Immature natural killer cell (primary cell): ENCODE measurements at regions not wholly inside any gene's neighbourhood (a gene's known extent, or its start where the extent isn't known, plus 50 kb on each side); places are given as distances from the start of the nearest gene placed in this dataset.
"Not testable (repeated sequence)": the region's sequence is repeated elsewhere in the genome, so short reads cannot be mapped to it uniquely, and the experiment has no call there.

Experiments used
- DNase-seq, 3 donors: peaks; one replicate each; pipeline ENCODE4 v3.0.0; 2022; ENCODE audit warnings: mixed read lengths in 1 of 3
- H3K27ac Mint-ChIP-seq, 6 donors: one replicate each; pipeline ENCODE4 v1.8.0; 2020; ENCODE audit warnings: mixed read lengths in 6 of 6, mild to moderate bottlenecking in 5 of 6, inconsistent platforms in 4 of 6, moderate library complexity in 3 of 6
- H3K27me3 Mint-ChIP-seq, 3 donors: one replicate each; pipeline ENCODE4 v1.8.0; 2020 to 2021; ENCODE audit warnings: low read depth in 3 of 3, mild to moderate bottlenecking in 3 of 3, mixed read lengths in 3 of 3, moderate library complexity in 3 of 3, inconsistent platforms in 1 of 3
- H3K36me3 Mint-ChIP-seq, 3 donors: one replicate each; pipeline ENCODE4 v1.8.0; 2020; ENCODE audit warnings: mixed read lengths in 3 of 3, inconsistent platforms in 2 of 3, mild to moderate bottlenecking in 2 of 3
- H3K4me1 Mint-ChIP-seq, 2 donors: one replicate each; pipeline ENCODE4 v1.8.0; 2020; ENCODE audit warnings: inconsistent platforms in 2 of 2, mild to moderate bottlenecking in 2 of 2, mixed read lengths in 2 of 2, moderate library complexity in 1 of 2
- H3K4me3 Mint-ChIP-seq, 5 donors: one replicate each; pipeline ENCODE4 v1.8.0; 2020; ENCODE audit warnings: mild to moderate bottlenecking in 5 of 5, mixed read lengths in 5 of 5, inconsistent platforms in 3 of 5, moderate library complexity in 3 of 5
- H3K9me3 Mint-ChIP-seq, 6 donors: one replicate each; pipeline ENCODE4 v1.8.0; 2020; ENCODE audit warnings: mild to moderate bottlenecking in 6 of 6, mixed read lengths in 6 of 6, inconsistent platforms in 4 of 6, moderate library complexity in 3 of 6

- peaks cover 0 to 19% (median 4%) of the 10 kb centered on the region in 6 donors for H3K9me3 Mint-ChIP-seq
- not testable (repeated sequence) for DNase-seq, H3K27ac Mint-ChIP-seq, H3K4me3 Mint-ChIP-seq, H3K36me3 Mint-ChIP-seq, H3K4me1 Mint-ChIP-seq, H3K27me3 Mint-ChIP-seq
Measured at GRCh38 chr5:161001142-161001541, 149.1 kb upstream of the ATP10B start.

- peaks cover 0 to 7% (median 0%) of the 10 kb centered on the region in 6 donors for H3K9me3 Mint-ChIP-seq
- DNase-seq: no peak
- no peaks in the 10 kb centered on the region for H3K36me3 Mint-ChIP-seq
- H3K27ac Mint-ChIP-seq: no peak overlapping the region
- H3K4me3 Mint-ChIP-seq: no peak overlapping the region
- H3K27me3 Mint-ChIP-seq: peaks cover 0 to 4% (median 0%) of the 10 kb centered on the region in 3 donors
- no peaks in the 10 kb centered on the region for H3K4me1 Mint-ChIP-seq
Measured at GRCh38 chr5:160991205-160991604, 139.2 kb upstream of the ATP10B start.

- Mint-ChIP-seq H3K4me3 (no peak overlapping the region), H3K4me1 (no peaks in the 10 kb centered on the region), H3K27ac (no peak overlapping the region), H3K9me3 (peaks cover 0 to 3% (median 0%) of the 10 kb centered on the region in 6 donors), H3K36me3 (no peaks in the 10 kb centered on the region), H3K27me3 (peaks cover 2 to 7% (median 4%) of the 10 kb centered on the region in 3 donors)
- DNase-seq: no peak
Measured at GRCh38 chr5:160979385-160979784, 127.4 kb upstream of the ATP10B start.

- no peak for DNase-seq
- no peak overlapping the region for H3K27ac Mint-ChIP-seq
- H3K9me3 Mint-ChIP-seq: peaks cover 0 to 3% (median 0%) of the 10 kb centered on the region in 6 donors
- peaks cover 0 to 7% (median 4%) of the 10 kb centered on the region in 3 donors for H3K27me3 Mint-ChIP-seq
- no peaks in the 10 kb centered on the region for H3K4me1 Mint-ChIP-seq
- no peaks in the 10 kb centered on the region for H3K36me3 Mint-ChIP-seq
- H3K4me3 Mint-ChIP-seq: no peak overlapping the region
Measured at GRCh38 chr5:160978944-160979343, 126.9 kb upstream of the ATP10B start.

GRCh38 chr5:160976181-160976580 lies 124.2 kb upstream of the ATP10B start:
- H3K9me3 Mint-ChIP-seq: peaks cover 0 to 3% (median 0%) of the 10 kb centered on the region in 6 donors
- H3K36me3 Mint-ChIP-seq: no peaks in the 10 kb centered on the region
- no peak for DNase-seq
- H3K4me3 Mint-ChIP-seq: no peak overlapping the region
- H3K27me3 Mint-ChIP-seq: peaks cover 0 to 7% (median 2%) of the 10 kb centered on the region in 3 donors
- no peak overlapping the region for H3K27ac Mint-ChIP-seq
- no peaks in the 10 kb centered on the region for H3K4me1 Mint-ChIP-seq

- Mint-ChIP-seq H3K27ac (no peak overlapping the region), H3K27me3 (peaks cover 0 to 6% (median 0%) of the 10 kb centered on the region in 3 donors), H3K4me1 (no peaks in the 10 kb centered on the region), H3K4me3 (no peak overlapping the region), H3K36me3 (no peaks in the 10 kb centered on the region), H3K9me3 (no peaks in the 10 kb centered on the region)
- DNase-seq: no peak
Measured at GRCh38 chr5:160970605-160971191, 118.7 kb upstream of the ATP10B start.

- peaks cover 0 to 5% (median 0%) of the 10 kb centered on the region in 3 donors for H3K27me3 Mint-ChIP-seq
- no peak overlapping the region for H3K27ac Mint-ChIP-seq
- no peaks in the 10 kb centered on the region for H3K9me3 Mint-ChIP-seq
- no peak for DNase-seq
- no peaks in the 10 kb centered on the region for H3K4me1 Mint-ChIP-seq
- H3K36me3 Mint-ChIP-seq: no peaks in the 10 kb centered on the region
- no peak overlapping the region for H3K4me3 Mint-ChIP-seq
Measured at GRCh38 chr5:160969645-160970044, 117.6 kb upstream of the ATP10B start.

GRCh38 chr5:160968480-160968879 lies 116.5 kb upstream of the ATP10B start:
- Mint-ChIP-seq H3K9me3 (no peaks in the 10 kb centered on the region), H3K27me3 (peaks cover 0 to 4% (median 0%) of the 10 kb centered on the region in 3 donors)

GRCh38 chr5:160966921-160967320 lies 114.9 kb upstream of the ATP10B start:
- H3K9me3 Mint-ChIP-seq: no peaks in the 10 kb centered on the region
- peaks cover 0 to 4% (median 0%) of the 10 kb centered on the region in 3 donors for H3K27me3 Mint-ChIP-seq
- no peak for DNase-seq

More at GRCh38 chr5:160968480-160968879, 116.5 kb upstream of the ATP10B start:
- Mint-ChIP-seq H3K27ac (no peak overlapping the region), H3K4me3 (no peak overlapping the region), H3K4me1 (no peaks in the 10 kb centered on the region), H3K36me3 (no peaks in the 10 kb centered on the region)
- DNase-seq: no peak

GRCh38 chr5:160961761-160962160 lies 109.8 kb upstream of the ATP10B start:
- Mint-ChIP-seq H3K9me3 (peaks cover 0 to 1% (median 0%) of the 10 kb centered on the region in 6 donors), H3K4me3 (no peak overlapping the region), H3K27ac (no peak overlapping the region), H3K36me3 (no peaks in the 10 kb centered on the region), H3K4me1 (no peaks in the 10 kb centered on the region), H3K27me3 (peaks cover 0 to 5% (median 0%) of the 10 kb centered on the region in 3 donors)
- DNase-seq: no peak

More at GRCh38 chr5:160966921-160967320, 114.9 kb upstream of the ATP10B start:
- H3K4me3 Mint-ChIP-seq: no peak overlapping the region
- no peaks in the 10 kb centered on the region for H3K36me3 Mint-ChIP-seq
- no peaks in the 10 kb centered on the region for H3K4me1 Mint-ChIP-seq
- no peak overlapping the region for H3K27ac Mint-ChIP-seq

GRCh38 chr5:160961038-160961437 lies 109.0 kb upstream of the ATP10B start:
- H3K4me1 Mint-ChIP-seq: no peaks in the 10 kb centered on the region
- H3K9me3 Mint-ChIP-seq: peaks cover 0 to 1% (median 0%) of the 10 kb centered on the region in 6 donors
- peaks cover 0 to 5% (median 0%) of the 10 kb centered on the region in 3 donors for H3K27me3 Mint-ChIP-seq
- no peak for DNase-seq
- H3K36me3 Mint-ChIP-seq: no peaks in the 10 kb centered on the region
- H3K27ac Mint-ChIP-seq: no peak overlapping the region
- H3K4me3 Mint-ChIP-seq: no peak overlapping the region

GRCh38 chr5:160960592-160960991 lies 108.6 kb upstream of the ATP10B start:
- Mint-ChIP-seq H3K9me3 (peaks cover 0 to 1% (median 0%) of the 10 kb centered on the region in 6 donors), H3K4me1 (no peaks in the 10 kb centered on the region), H3K4me3 (no peak overlapping the region), H3K27ac (no peak overlapping the region), H3K36me3 (no peaks in the 10 kb centered on the region), H3K27me3 (peaks cover 0 to 5% (median 0%) of the 10 kb centered on the region in 3 donors)
- no peak for DNase-seq

GRCh38 chr5:160959804-160960203 lies 107.8 kb upstream of the ATP10B start:
- no peaks in the 10 kb centered on the region for H3K4me1 Mint-ChIP-seq
- H3K27me3 Mint-ChIP-seq: peaks cover 0 to 5% (median 0%) of the 10 kb centered on the region in 3 donors
- H3K4me3 Mint-ChIP-seq: no peak overlapping the region
- DNase-seq: no peak
- no peaks in the 10 kb centered on the region for H3K36me3 Mint-ChIP-seq
- H3K27ac Mint-ChIP-seq: no peak overlapping the region
- H3K9me3 Mint-ChIP-seq: peaks cover 0 to 1% (median 0%) of the 10 kb centered on the region in 6 donors

- no peak for DNase-seq
- no peak overlapping the region for H3K4me3 Mint-ChIP-seq
- no peaks in the 10 kb centered on the region for H3K36me3 Mint-ChIP-seq
- H3K4me1 Mint-ChIP-seq: no peaks in the 10 kb centered on the region
- no peak overlapping the region for H3K27ac Mint-ChIP-seq
- peaks cover 0 to 1% (median 0%) of the 10 kb centered on the region in 6 donors for H3K9me3 Mint-ChIP-seq
- peaks cover 0 to 8% (median 0%) of the 10 kb centered on the region in 3 donors for H3K27me3 Mint-ChIP-seq
Measured at GRCh38 chr5:160957312-160957861, 105.4 kb upstream of the ATP10B start.
